Left ventricle myocardium inferior (tissue), 1 donor: ENCODE measurements at regions not wholly inside any gene's neighbourhood (a gene's known extent, or its start where the extent isn't known, plus 50 kb on each side); places are given as distances from the start of the nearest gene placed in this dataset.

Source experiments
- DNase-seq: peaks from one replicate; pipeline ENCODE4 v3.0.0-alpha.2; 2020
- H3K27ac ChIP-seq: fragments of 200-600 bp; replicated peaks from 2 replicates; pipeline ENCODE4 v1.8.0; 2021
- H3K27me3 ChIP-seq: fragments of 200-600 bp; 2 replicates; pipeline ENCODE4 v1.8.0; 2021; ENCODE audit warnings: low read depth
- H3K36me3 ChIP-seq: fragments of 200-600 bp; 2 replicates; pipeline ENCODE4 v1.8.0; 2021
- H3K4me1 ChIP-seq: fragments of 200-600 bp; 2 replicates; pipeline ENCODE4 v1.8.0; 2021
- H3K4me3 ChIP-seq: fragments of 200-600 bp; 2 replicates; pipeline ENCODE4 v1.8.0; 2021; ENCODE audit warnings: mild to moderate bottlenecking, moderate library complexity
- H3K9me3 ChIP-seq: fragments of 200-600 bp; replicated peaks from 2 replicates; pipeline ENCODE4 v1.8.0; 2021
- intact Hi-C: fragments of 100-400 bp; cut with micrococcal nuclease; formaldehyde crosslinking; loops from one replicate; pipeline ENCODE4 v1.11.0; 2022
- TF ChIP-seq, protein P1 (sequence below): fragments of 200-600 bp; IDR thresholded peaks from 2 replicates; pipeline ENCODE4 v1.8.0; 2021; ENCODE audit warnings: antibody characterized with exemption, mild to moderate bottlenecking, borderline replicate concordance
- donor health status: DM: no; HTN: yes; CAD: no; lungs with severe emphysema.

DNA sequence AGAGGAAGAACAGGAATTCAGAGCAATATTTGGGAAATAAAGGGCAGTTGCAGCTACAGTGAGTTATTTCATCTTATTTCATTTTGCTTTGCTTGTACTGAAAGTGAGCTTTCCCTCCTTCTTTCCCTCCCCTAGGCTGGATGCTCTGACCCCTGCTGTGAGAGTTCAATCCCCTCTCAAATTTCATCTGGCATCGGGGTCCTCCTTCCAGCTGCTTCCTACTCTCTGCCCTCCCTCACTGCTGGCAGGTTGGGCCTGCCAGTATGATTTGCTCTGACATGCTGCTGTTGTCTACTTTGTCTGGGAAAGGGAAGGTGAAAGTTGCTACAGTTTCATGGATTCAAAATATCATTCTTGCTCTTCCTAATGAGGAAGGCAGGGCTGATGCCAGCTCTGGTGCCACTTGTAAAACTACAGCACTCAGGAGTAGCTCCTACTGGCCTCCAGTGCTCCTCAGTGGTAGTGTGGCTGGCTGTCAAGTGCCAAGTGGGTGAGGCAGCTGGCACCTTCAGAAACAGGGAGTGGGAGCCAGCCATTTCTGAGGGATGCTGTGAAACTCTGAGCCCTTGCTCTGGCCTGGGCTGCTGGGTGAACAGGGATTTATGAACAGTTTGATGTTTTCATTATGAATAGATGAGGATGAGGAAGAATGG is 408.6 kb downstream of the HAPSTR1 start:
- Histone ChIP-seq H3K36me3 (no peaks in the 10 kb centered on the region), H3K9me3 (no peaks in the 10 kb centered on the region), H3K27me3 (no peaks in the 10 kb centered on the region), H3K27ac (no peak overlapping the region), H3K4me1 (peaks cover 7% of the 10 kb centered on the region), H3K4me3 (no peak overlapping the region)
- peak; percentile 20 for DNase-seq
- intact Hi-C loops, result no loop called here
- TF ChIP-seq, protein P1, sequence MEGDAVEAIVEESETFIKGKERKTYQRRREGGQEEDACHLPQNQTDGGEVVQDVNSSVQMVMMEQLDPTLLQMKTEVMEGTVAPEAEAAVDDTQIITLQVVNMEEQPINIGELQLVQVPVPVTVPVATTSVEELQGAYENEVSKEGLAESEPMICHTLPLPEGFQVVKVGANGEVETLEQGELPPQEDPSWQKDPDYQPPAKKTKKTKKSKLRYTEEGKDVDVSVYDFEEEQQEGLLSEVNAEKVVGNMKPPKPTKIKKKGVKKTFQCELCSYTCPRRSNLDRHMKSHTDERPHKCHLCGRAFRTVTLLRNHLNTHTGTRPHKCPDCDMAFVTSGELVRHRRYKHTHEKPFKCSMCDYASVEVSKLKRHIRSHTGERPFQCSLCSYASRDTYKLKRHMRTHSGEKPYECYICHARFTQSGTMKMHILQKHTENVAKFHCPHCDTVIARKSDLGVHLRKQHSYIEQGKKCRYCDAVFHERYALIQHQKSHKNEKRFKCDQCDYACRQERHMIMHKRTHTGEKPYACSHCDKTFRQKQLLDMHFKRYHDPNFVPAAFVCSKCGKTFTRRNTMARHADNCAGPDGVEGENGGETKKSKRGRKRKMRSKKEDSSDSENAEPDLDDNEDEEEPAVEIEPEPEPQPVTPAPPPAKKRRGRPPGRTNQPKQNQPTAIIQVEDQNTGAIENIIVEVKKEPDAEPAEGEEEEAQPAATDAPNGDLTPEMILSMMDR, result peak; percentile 18

DNA sequence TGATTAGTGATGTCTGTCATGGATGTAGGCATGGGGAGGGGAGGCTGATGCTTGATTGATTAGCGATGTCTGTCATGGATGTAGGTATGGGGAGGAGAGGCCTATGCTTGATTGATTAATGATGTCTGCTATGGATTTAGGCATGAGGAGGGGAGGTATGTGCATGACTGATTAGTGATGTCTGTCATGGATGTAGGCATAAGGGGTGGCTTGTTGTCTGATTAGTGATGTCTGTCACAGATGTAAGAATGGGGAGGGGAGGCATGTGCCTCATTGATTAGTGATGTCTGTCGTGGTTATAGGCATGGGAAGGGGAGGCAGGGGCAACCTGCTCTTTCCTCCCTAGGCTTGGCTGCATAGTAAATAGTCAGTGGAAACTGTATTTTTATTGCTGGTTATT is 409.4 kb downstream of the HAPSTR1 start:
- Histone ChIP-seq H3K36me3 (no peaks in the 10 kb centered on the region), H3K27ac (no peak overlapping the region), H3K4me1 (peaks cover 6% of the 10 kb centered on the region), H3K4me3 (no peak overlapping the region), H3K9me3 (no peaks in the 10 kb centered on the region), H3K27me3 (no peaks in the 10 kb centered on the region)
- intact Hi-C loops, result no loop called here
- no peak for DNase-seq
- TF ChIP-seq, protein P1, result no peak

DNA sequence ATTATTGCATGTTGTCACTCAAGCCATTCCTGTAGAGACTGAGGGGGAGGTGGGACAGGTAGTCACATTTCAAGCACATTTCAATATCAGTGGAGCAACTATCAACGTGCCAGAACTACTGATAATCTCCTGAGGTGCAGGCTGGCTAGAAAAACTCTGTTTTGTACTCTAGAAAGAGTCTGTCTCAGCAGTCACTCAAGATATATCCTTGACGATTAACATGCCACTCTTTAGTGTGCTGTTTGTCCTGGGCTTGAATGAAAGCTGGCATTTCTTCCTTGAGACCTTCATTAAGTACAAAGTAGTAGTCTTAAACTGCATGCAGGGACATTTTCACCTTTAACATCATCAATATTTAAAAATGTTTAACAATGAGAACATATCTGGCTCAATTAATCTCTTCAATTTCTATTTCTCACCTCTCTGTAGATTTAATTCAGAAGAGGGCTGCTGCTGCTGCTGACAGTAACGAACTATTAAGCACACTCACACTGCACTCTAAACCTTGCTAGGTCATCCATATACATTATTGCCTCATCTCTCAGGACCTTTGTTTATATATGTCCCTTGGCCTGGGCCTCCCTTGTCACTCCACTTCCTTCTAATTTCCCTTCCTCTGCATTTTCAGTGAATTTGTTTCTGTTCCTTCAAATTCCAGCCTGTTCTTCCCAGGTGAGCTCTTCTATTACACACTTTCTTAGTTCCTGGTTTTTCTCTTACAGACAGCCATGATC is 412.0 kb downstream of the HAPSTR1 start:
- Histone ChIP-seq H3K36me3 (no peaks in the 10 kb centered on the region), H3K4me1 (peaks cover 3% of the 10 kb centered on the region), H3K9me3 (no peaks in the 10 kb centered on the region), H3K27me3 (no peaks in the 10 kb centered on the region), H3K4me3 (no peak overlapping the region), H3K27ac (no peak overlapping the region)
- intact Hi-C loops, result no loop called here
- no peak for DNase-seq
- TF ChIP-seq, protein P1, result no peak

DNA sequence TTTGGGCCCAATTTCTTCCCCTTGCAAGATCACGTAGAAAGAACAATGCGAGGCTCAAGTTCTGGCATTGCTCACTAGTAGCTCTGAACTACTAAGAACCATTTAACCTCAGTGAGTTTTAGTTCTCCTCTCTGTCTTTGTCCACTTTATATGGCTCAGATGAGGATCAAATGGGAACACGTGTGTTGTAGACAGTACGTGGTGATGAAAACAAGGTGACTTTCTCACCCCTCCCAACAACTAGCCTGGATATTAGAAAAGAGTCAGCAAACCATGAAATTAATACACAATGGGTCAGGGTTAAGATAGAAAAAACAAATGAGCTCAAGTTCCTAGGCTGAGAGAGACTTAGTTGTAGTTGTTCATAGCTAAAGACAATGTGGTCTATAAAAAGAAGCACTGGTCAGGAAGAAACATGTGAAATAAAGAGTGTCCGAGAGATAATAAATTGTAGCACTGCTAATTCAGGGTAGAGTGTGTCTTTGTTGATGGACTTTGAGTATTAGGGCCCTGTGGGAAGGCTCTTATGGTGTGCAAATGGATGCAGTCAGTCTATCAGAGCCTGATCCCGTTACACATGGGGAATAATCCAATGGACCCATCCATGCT is 417.0 kb downstream of the HAPSTR1 start:
- Histone ChIP-seq H3K4me3 (no peak overlapping the region), H3K4me1 (no peaks in the 10 kb centered on the region), H3K36me3 (no peaks in the 10 kb centered on the region), H3K27ac (no peak overlapping the region), H3K27me3 (no peaks in the 10 kb centered on the region), H3K9me3 (peaks cover 7% of the 10 kb centered on the region)
- TF ChIP-seq, protein P1, result no peak
- intact Hi-C loops, result no loop called here
- DNase-seq, result no peak

DNA sequence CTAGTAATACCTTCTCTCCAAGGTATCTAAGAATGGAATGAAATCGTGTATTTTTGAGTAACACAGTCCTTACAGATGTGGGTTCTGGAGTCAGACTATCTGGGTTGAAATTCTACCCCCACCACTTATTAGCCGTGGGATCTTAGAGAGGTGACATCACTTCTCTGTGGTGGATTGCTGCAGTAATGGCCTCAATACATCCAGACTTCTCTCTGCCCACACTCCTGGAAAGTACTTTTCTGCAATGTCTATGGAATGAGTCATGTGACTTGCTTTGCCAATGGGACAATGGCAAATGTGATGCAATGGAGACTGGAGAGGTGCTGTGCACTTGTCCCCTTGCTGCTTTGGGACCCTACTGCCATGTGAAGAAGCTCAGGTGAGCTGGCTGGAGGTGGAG is 418.2 kb downstream of the HAPSTR1 start:
- peaks cover 10% of the 10 kb centered on the region for H3K9me3 ChIP-seq
- H3K4me1 ChIP-seq, result no peaks in the 10 kb centered on the region
- intact Hi-C loops, result no loop called here
- H3K27ac ChIP-seq, result no peak overlapping the region
- TF ChIP-seq, protein P1, result no peak
- DNase-seq, result no peak
- H3K4me3 ChIP-seq, result no peak overlapping the region
- no peaks in the 10 kb centered on the region for H3K27me3 ChIP-seq
- no peaks in the 10 kb centered on the region for H3K36me3 ChIP-seq
